GM18517 (cell line): ENCODE measurements at regions not wholly inside any gene's neighbourhood (a gene's known extent, or its start where the extent isn't known, plus 50 kb on each side); places are given as distances from the start of the nearest gene placed in this dataset.

Experiments used
- ATAC-seq: cut with Tn5 transposase; IDR thresholded peaks from one replicate; pipeline ENCODE4 v1.9.1; 2021; ENCODE audit warnings: mild to moderate bottlenecking, moderate library complexity; ENCODE audit not compliant: unreplicated experiment

DNA sequence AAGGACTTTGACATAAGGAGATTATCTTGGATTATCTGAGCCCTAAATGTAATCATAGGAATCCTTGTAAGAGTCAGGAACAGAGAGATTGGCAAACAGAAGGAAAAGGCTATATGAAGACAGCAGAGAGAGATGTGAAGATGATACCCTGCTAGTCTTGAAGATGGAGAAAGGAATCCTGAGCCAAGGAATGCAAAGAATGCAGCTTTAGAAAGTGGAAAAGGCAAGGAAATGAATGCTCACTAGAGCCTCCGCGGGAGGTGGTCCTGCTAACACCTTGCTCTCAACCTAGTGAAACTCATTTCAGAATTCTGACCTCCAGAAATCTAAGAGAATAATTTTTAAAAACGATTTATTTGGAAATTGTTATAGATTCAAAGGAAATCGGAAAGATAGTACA is 117.1 kb downstream of the TBXT start:
- no peak for ATAC-seq

DNA sequence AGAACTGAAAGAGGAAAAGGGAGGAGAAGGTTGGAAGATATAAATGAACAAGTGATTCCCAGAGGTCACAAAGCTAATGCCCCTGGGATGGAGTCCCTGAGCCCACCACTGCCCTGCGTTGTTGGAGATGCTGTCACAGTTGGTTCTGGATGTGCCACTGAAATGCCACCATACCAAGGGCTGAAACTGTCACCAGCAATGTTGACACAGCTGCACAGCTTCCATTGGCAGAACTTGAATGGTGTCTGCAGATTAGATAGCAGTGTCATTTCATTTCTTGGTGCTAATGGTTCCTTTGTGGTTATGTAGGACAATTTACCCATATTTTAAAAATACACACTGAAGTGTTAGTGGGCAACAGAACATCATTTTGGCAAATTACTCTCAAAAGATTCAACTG is 120.7 kb downstream of the TBXT start:
- no peak for ATAC-seq

GRCh38 chr6:166046226-166046625 is 121.4 kb downstream of the TBXT start:
- no peak for ATAC-seq

DNA sequence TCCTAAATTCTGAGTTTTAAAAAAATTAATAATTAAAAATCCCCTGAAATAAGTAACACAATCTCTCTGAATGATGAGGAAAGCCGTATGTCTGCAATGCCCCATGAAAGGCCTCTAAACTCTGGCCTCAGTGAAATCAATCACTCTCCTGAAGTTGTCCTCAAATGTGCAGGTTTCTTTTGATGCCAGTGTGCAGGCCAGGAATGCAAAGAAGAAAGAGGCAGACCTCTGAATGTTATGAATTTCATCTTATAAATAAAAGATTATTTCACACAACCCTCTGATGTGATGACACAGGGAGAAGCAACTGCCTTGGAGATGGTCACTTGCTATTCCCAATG is 121.8 kb downstream of the TBXT start:
- no peak for ATAC-seq

GRCh38 chr6:166045173-166045859 is 122.3 kb downstream of the TBXT start:
- ATAC-seq, result no peak

GRCh38 chr6:166041277-166041676 is 126.4 kb downstream of the TBXT start:
- no peak for ATAC-seq

- ATAC-seq, result no peak
Measured at GRCh38 chr6:166040292-166040691, 127.4 kb downstream of the TBXT start.

DNA sequence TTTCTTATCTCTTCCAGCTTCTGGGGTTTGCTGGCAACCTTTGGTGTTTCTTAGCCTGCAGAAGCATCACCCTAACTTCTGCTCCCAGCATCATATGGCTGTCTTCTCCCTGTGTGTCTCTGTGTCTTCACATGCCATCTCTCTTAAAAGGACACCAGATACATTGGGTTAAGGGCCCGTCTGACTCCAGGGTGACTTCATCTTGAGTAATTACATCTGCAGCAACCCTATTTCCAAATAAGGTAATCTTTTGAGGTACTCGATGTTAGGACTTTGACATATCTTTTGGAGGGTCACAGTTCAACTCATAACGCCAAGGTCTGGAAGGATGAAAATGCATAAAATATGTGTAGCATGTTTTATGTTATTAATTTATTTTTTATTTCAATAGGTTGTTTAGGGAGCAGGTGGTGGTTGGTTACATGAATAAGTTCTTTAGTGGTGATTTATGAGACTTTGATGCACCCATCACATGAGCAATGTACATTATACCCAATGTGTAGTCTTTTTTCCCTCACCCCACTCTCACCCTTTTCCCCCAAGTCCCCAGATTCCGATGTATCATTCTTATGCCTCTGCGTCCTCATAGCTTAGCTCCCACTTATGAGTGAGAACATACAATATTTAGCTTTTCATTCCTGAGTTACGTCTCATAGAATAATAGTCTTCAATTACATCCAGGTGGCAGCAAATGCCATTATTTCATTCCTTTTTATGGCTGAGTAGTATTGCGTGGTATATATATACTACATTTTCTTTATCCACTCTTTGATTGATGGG is 131.1 kb downstream of the TBXT start:
- ATAC-seq, result no peak

GRCh38 chr6:166032366-166033200 is 135.1 kb downstream of the TBXT start:
- ATAC-seq, result no peak

DNA sequence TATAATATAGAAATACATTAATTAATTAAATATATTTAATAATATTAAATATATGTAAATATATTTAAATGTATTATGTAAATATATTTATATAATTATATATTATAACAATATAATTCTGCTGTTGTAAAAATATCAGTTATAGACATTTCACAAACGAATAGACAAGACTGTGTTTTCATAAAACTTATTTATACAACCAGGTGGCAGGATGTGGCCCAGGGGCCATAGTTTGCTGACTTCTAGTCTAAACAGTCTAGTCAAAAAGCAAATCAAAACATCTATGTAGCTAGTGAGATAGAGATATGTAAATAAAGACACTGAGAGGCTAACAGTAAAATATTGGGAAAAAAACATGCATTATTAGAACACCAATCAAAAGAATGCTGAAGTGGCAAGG is 136.4 kb downstream of the TBXT start:
- no peak for ATAC-seq

- no peak for ATAC-seq
Measured at GRCh38 chr6:166029506-166029905, 138.1 kb downstream of the TBXT start.

DNA sequence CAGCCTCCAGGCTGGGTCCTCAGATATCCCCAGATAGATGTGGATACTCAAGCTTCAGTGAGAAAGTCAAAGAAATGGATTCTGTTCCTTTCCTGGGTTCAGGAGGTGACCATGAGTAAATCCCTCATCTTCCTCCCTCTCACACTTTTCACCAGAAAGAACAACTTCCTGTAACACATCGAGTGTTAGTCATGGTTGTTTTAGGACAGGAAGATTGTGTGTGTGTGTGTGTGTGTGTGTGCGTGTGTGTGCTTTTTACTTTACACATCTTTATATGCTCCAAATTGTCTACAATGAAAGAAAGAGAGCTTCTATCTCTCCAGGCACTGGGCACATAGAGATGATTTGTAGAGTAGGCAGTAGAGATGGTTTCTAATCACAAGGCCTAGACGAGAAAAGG is 139.9 kb downstream of the TBXT start:
- ATAC-seq, result no peak

- ATAC-seq, result no peak
Measured at GRCh38 chr6:166026586-166027126, 141.0 kb downstream of the TBXT start.

GRCh38 chr6:166025149-166025898 is 142.3 kb downstream of the TBXT start:
- no peak for ATAC-seq

- no peak for ATAC-seq
Measured at GRCh38 chr6:166024252-166024651, 143.4 kb downstream of the TBXT start.

- ATAC-seq, result no peak
Measured at GRCh38 chr6:166023273-166023989, 144.2 kb downstream of the TBXT start.

DNA sequence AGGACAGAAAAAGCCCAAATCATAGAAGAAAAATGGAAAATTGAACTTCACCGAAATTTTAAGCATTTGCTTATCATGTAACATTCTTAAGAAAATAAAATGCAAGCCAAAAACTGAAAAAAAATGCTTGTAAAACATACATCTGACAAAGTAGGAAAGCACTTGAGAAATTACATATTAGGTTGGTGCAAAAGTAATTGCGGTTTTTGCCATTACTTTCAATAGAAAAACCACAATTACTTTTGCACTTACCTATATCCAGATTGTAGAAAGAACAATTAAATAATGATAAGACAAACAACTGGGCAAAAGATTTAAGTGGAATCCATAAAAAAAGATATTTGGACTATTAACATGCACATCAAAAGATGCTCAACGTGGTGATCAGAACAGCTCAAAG is 146.2 kb downstream of the TBXT start:
- ATAC-seq, result no peak

- ATAC-seq, result no peak
Measured at GRCh38 chr6:166019214-166019613, 148.4 kb downstream of the TBXT start.

GRCh38 chr6:166017032-166017635 is 150.5 kb downstream of the TBXT start:
- ATAC-seq, result no peak

DNA sequence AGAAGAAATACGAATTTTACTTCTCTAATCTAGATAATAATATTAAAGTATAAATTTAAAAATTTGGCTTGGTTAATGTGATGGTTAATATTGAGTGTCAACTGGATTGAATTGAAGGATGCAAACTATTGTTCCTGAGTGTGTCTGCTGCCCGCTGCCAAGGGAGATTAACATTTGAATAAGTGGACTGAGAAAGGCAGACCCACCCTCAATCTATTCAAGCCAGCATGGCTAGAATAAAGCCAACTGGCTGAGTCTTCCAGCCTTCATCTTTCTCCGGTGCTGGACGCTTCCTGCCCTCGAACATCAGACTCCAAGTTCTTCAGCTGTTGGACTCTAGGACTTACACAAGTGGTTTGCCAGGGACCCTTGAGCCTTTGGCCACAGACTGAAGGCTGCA is 152.7 kb downstream of the TBXT start:
- no peak for ATAC-seq
